ENCODE measurements at regions not wholly inside any gene's neighbourhood (a gene's known extent, or its start where the extent isn't known, plus 50 kb on each side); places are given as distances from the start of the nearest gene placed in this dataset.

GRCh38 chr6:4613795-4614194, 162.4 kb upstream of the CDYL start:
- no peak for DNase-seq

- no peak for DNase-seq
Measured at GRCh38 chr6:4613381-4613780, 162.8 kb upstream of the CDYL start.

- no peak for DNase-seq
Measured at GRCh38 chr6:4612636-4613171, 163.5 kb upstream of the CDYL start.

GRCh38 chr6:4611429-4612129, 164.6 kb upstream of the CDYL start:
- no peak for DNase-seq

- no peak for DNase-seq
Measured at GRCh38 chr6:4610256-4610655, 165.9 kb upstream of the CDYL start.

- DNase-seq: no peak
Measured at GRCh38 chr6:4608361-4609115, 167.7 kb upstream of the CDYL start.

- no peak for DNase-seq
Measured at GRCh38 chr6:4607793-4608192, 168.4 kb upstream of the CDYL start.

GRCh38 chr6:4606821-4607704, 169.1 kb upstream of the CDYL start:
- no peak for DNase-seq

- no peak for DNase-seq
Measured at GRCh38 chr6:4606016-4606415, 170.2 kb upstream of the CDYL start.

GRCh38 chr6:4603856-4604369, 172.3 kb upstream of the CDYL start:
- no peak for DNase-seq

GRCh38 chr6:4603291-4603690, 172.9 kb upstream of the CDYL start:
- DNase-seq: no peak

- DNase-seq: no peak
Measured at GRCh38 chr6:4599924-4600323, 176.3 kb upstream of the CDYL start.

- DNase-seq: no peak
Measured at GRCh38 chr6:4598384-4598995, 177.7 kb upstream of the CDYL start.

- no peak for DNase-seq
Measured at GRCh38 chr6:4593951-4594350, 182.3 kb upstream of the CDYL start.

- no peak for DNase-seq
Measured at GRCh38 chr6:4592026-4592425, 184.2 kb upstream of the CDYL start.

GRCh38 chr6:4591218-4591617, 185.0 kb upstream of the CDYL start:
- no peak for DNase-seq

- no peak for DNase-seq
Measured at GRCh38 chr6:4589295-4589694, 186.9 kb upstream of the CDYL start.

GRCh38 chr6:4588581-4588980, 187.6 kb upstream of the CDYL start:
- DNase-seq: no peak

GRCh38 chr6:4588163-4588562, 188.0 kb upstream of the CDYL start:
- DNase-seq: no peak

- no peak for DNase-seq
Measured at GRCh38 chr6:4587171-4587570, 189.0 kb upstream of the CDYL start.

- no peak for DNase-seq
Measured at GRCh38 chr6:4586469-4586859, 189.7 kb upstream of the CDYL start.

- no peak for DNase-seq
Measured at GRCh38 chr6:4585682-4586468, 190.3 kb upstream of the CDYL start.
